ENCODE measurements at regions not wholly inside any gene's neighbourhood (a gene's known extent, or its start where the extent isn't known, plus 50 kb on each side); places are given as distances from the start of the nearest gene placed in this dataset.

DNA sequence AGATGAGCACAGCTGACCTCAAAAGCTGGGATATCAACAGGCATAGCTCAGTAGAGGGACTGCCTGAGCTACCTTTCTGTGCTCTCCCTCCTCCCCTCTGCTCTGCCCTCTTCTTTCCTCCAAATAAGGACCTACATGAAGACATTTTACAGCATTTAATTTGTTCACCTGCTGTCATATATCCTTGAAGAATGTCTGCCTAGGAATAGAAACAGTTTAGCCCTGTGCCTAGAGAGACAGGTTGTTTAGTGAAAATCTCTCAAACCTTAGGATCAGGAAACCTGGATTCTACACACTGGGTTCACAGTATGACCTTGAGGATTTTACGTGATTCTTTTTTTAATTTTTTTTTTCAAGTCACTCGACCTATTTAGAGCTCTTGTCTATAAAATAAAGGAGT, 213.0 kb upstream of the SETBP1 start:
- no peak for DNase-seq

DNA sequence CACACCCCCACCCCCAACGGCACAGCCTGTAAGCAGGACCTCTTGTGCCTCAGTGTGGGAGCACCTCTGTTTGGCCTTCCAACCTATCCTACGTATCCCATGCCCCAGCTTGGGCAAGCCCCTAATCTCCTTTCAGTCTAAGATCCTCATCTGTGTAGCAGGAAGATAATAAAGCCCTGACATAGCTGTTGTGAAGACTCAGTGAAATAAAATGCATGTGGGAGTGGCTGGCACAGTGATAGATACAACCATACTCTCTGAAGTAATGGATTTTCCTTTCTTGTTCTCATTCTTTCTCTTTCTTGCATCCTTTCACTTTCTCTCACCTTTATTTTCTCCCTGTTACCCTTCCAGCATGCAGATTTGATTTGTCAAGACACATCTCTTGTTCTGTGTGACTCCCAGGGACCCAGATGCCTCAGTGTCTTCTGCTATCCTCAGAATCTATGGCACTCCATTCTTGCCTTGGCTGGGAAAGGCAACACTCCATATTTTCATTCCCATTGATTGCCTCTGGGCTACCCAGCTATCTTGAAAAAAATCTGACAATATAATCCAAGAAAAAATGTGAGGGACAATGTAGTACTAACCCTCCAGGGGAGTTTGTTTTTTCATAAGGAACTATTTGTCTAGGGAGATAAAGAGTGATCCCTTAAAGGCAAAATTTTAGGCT, 207.2 kb upstream of the SETBP1 start:
- DNase-seq, result no peak

GRCh38 chr18:44474067-44474411, 206.6 kb upstream of the SETBP1 start:
- DNase-seq, result no peak

- no peak for DNase-seq
These were observed 206.1 kb upstream of the SETBP1 start for GRCh38 chr18:44474591-44474990.

- no peak for DNase-seq
These were observed 197.9 kb upstream of the SETBP1 start for GRCh38 chr18:44482761-44483160.

- DNase-seq, result no peak
These were observed 185.5 kb upstream of the SETBP1 start for GRCh38 chr18:44495151-44495550.

GRCh38 chr18:44497311-44497710, 183.4 kb upstream of the SETBP1 start:
- DNase-seq, result no peak

DNA sequence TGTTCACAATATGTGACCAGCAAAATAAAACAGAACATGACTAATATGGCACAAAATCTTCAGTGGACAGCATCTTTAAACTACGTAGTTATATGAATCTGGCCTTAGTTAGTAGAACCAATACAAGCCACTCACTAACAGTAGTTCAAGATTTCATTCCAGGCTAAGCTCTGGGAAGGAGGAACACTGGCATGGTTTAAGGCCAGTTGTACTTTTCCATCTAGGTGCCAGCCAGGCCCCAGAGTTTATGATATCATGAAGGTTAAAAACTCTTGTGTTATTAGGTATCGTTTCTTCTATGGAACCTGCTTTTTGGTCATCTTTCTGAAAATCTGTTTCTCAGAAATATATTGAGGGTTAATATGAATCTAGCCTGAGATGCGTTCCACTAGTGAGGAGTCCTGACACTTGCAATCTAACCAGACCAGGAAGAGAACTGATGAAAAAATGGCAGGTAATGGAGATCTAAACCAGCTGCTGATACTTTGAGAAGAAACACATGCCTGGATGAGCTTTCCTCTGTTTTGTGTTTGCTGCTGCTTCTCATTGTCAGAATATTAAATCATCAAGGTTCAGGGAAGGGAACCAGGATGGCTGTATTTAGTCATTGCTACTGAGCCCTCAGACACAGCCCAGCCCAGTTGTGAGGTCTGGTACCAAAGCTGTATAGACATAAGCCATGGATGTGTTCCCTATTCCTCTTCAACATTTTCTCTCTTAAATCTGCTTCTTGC, 182.8 kb upstream of the SETBP1 start:
- no peak for DNase-seq

DNA sequence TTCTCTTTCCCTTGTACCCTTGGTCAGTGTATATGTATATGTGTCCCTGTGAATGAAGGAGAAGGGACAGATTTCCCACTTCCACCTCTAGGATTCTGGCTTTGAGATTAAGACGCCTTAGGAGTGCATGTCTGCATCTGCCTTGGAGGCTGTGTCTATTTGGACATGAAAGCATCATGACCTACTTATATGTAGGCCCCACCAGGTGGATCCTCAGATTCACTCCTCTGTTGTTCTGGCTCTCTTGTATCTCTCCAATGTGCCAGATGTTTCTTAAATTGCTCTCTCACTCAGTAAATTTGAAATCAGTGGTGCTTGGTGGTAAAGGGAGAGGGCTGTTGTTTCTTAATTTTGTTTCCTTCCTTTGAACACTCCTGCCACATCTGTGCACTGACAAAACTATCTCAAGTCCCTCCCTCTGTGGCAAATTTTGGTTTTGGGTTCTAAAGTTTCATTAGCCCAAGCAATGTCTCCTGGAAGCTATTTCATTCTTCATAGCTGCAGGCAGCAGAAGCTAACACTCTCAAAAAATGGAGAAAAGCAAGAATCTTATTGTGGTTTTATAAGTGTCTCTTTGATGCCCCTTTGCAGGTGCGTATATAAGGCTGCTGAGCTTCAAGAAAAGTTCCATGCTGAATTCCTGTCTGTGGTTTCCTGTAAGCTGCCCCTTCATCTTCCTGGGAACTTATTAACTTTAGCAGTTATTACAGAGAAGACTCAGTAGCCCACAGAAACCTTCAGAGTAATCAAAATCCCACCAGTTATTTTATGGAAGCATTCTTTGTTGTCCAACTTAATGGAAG, 179.7 kb upstream of the SETBP1 start:
- no peak for DNase-seq

- no peak for DNase-seq
These were observed 178.5 kb upstream of the SETBP1 start for GRCh38 chr18:44502221-44502620.

DNA sequence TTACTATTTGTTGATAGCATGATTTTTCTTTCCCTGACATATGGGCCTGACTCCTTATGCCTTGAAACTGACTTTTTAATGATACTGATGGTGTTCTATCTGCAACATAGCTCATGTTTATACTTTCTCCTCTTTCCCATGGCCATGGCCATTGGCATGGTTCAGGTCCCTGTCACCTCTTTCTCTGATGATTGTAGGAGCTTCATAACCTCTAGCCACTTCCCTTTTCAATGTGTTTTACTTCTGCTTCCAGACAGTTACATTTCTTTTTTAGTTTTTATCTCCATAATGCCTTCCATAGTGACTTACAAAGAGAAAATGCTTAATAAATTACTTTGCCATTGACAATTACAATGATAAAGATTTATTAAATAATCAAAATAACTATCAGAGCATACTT, 177.9 kb upstream of the SETBP1 start:
- no peak for DNase-seq

DNA sequence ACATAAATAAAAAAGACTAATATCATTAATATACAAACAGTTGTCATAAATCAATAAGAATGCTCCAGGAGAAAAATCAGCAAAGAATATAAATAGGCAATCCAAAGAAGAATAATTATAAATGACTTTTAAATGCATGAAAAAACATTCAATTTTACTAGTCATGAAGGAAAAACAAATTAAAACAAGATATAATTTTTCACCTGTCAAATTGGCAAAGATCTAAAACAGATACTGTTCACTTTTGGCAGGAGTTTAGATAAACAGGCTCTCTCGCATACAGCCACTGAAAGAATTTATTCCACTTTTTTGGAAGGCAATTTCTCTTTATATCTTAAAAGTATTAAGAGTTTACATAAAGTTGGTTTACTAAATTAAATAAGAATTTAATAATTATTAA, 176.8 kb upstream of the SETBP1 start:
- no peak for DNase-seq

GRCh38 chr18:44507729-44508325, 172.9 kb upstream of the SETBP1 start:
- no peak for DNase-seq

GRCh38 chr18:44508474-44508873, 172.2 kb upstream of the SETBP1 start:
- DNase-seq, result no peak

DNA sequence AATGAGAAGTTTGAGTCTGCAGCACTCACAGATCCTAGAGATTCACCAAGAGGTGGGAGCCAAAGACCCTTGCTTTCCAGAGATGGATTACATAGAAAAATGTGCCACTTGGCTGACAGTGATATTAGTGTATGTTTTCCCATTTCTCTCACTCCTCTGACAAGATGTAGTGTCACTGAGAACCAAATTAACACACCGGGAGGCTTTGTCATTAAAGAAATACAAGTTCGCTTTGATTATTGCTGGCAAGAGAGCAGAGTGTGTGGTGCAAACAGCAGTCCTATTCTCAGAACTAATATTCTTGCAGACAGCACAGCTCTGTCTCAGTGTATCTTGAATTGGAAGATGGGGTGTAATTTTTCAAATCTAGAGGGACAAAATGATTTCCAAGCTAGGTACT, 171.6 kb upstream of the SETBP1 start:
- DNase-seq, result no peak

- DNase-seq, result no peak
These were observed 170.3 kb upstream of the SETBP1 start for GRCh38 chr18:44510390-44510789.

DNA sequence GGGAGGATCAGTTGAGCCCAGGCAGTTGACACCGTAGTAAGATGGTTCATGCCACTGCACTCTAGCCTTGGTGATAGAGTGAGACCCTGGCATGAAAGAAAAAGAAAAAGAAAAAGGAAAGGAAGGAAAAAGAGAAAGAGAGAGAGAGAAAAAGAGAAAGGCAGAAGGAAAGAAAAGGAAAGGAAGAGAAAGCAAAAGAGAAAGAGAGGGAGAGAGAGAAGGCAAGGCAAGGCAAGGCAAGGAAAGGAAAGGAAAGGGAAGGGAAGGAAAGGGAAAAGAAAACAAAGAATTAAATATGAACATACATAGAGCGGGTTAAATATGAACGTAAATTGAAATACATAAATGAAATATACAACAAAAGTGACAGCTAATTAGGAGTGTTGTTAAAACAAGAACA, 167.5 kb upstream of the SETBP1 start:
- DNase-seq, result no peak

GRCh38 chr18:44514106-44514505, 166.6 kb upstream of the SETBP1 start:
- DNase-seq, result no peak

- DNase-seq, result no peak
These were observed 165.9 kb upstream of the SETBP1 start for GRCh38 chr18:44514766-44515165.

- DNase-seq, result no peak
These were observed 164.2 kb upstream of the SETBP1 start for GRCh38 chr18:44516450-44516849.

- no peak for DNase-seq
These were observed 163.6 kb upstream of the SETBP1 start for GRCh38 chr18:44517136-44517535.

GRCh38 chr18:44518091-44518615, 162.5 kb upstream of the SETBP1 start:
- no peak for DNase-seq

GRCh38 chr18:44518666-44519065, 162.0 kb upstream of the SETBP1 start:
- no peak for DNase-seq
